ENCODE measurements at regions not wholly inside any gene's neighbourhood (a gene's known extent, or its start where the extent isn't known, plus 50 kb on each side); places are given as distances from the start of the nearest gene placed in this dataset.

DNA sequence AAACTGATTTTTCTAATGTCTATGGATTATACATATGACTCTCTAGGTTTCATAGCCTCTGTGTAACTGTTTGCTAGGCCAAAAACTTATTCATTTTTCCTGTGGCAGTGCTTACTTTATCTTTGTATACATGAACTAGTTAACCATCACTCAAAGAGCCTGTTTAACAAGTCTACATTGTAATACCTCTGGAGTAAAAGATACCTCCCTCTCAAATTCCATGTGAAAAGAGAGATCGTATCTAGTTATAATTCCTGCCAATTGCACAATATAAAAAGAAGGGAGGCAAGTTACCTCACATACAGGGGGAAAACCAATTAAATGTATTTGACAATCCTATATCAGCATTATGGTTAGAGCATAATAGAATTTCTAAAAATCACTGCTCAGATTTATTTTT is 271.9 kb upstream of the ST8SIA4 start:
- no peaks in the 10 kb centered on the region for H3K4me1 ChIP-seq (ENCODE audit: control insufficient read depth in 1 of 2, insufficient read depth in 2 of 2, low read depth in 1 of 2, low read length in 1 of 2)

DNA sequence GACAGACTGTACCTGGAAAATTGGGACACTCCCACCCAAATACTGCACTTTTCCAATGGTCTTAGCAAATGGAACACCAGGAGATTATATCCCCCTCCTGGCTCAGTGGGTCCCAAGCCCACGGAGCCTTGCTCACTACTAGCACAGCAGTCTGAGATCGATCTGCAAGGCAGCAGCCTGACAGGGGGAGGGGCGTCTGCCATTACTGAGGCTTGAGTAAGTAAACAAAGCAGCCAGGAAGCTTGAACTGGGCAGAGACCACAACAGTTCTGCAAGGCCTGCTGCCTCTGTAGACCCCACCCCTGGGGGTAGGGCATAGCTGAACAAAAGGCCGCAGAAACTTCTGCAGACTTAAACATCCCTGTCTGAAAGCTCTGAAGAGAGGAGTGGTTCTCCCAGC is 260.0 kb upstream of the ST8SIA4 start:
- 15% methylated on average over 2 of the region's 4 CpGs for WGBS (ENCODE audit: low lambda C conversion rate)
- Histone ChIP-seq H3K9ac (no peak overlapping the region), H3K4me3 (ENCODE audit: low read depth in 2 of 2, low read length in 1 of 2) (no peak overlapping the region), H3K27ac (ENCODE audit: low read depth in 2 of 2, low read length in 1 of 2) (no peak overlapping the region), H3K4me1 (ENCODE audit: control insufficient read depth in 1 of 2, insufficient read depth in 2 of 2, low read depth in 1 of 2, low read length in 1 of 2) (no peaks in the 10 kb centered on the region), H3K27me3 (ENCODE audit: insufficient read depth) (no peaks in the 10 kb centered on the region), H3K9me2 (no peaks in the 10 kb centered on the region), H3K4me2 (no peak overlapping the region), H3F3A (replicated peaks; ENCODE audit: insufficient read depth) (no peaks in the 10 kb centered on the region), H3K36me3 (replicated peaks in 1 of 2; ENCODE audit: control insufficient read depth in 1 of 2, insufficient read depth in 2 of 2, low read length in 1 of 2) (no peaks in the 10 kb centered on the region), H4K20me1 (ENCODE audit: insufficient read depth) (no peaks in the 10 kb centered on the region), H2AFZ (ENCODE audit: low read depth) (no peak overlapping the region), H3K9me3 (no peaks in the 10 kb centered on the region), H3K79me2 (ENCODE audit: insufficient read depth) (no peaks in the 10 kb centered on the region)
- ChIA-PET CTCF (no interaction called here), POLR2A (no interaction called here)
- no peak for DNase-seq
- TF ChIP-seq RXRA (IDR thresholded peaks at IDR 0.05; ENCODE audit: borderline replicate concordance, low read depth) = no peak
- TF ChIP-seq RAD21 (IDR thresholded peaks at IDR 0.05; ENCODE audit: low read length) = no peak
- no peak for TF ChIP-seq CHD2 (IDR thresholded peaks at IDR 0.05; ENCODE audit: low read length, partially characterized antibody)
- TF ChIP-seq SIN3A (IDR thresholded peaks at IDR 0.05; ENCODE audit: borderline replicate concordance, low read depth, low read length) = no peak
- no peak for TF ChIP-seq JUND (IDR thresholded peaks at IDR 0.05)
- TF ChIP-seq, protein P1, sequence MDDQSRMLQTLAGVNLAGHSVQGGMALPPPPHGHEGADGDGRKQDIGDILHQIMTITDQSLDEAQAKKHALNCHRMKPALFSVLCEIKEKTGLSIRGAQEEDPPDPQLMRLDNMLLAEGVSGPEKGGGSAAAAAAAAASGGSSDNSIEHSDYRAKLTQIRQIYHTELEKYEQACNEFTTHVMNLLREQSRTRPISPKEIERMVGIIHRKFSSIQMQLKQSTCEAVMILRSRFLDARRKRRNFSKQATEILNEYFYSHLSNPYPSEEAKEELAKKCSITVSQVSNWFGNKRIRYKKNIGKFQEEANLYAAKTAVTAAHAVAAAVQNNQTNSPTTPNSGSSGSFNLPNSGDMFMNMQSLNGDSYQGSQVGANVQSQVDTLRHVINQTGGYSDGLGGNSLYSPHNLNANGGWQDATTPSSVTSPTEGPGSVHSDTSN (IDR thresholded peaks at IDR 0.05) = no peak
- TF ChIP-seq RFX5 (IDR thresholded peaks at IDR 0.05; ENCODE audit: low read length) = no peak
- no peak for TF ChIP-seq TAF1 (IDR thresholded peaks at IDR 0.05; ENCODE audit: borderline replicate concordance, low read depth, low read length)
- TF ChIP-seq, protein P2, sequence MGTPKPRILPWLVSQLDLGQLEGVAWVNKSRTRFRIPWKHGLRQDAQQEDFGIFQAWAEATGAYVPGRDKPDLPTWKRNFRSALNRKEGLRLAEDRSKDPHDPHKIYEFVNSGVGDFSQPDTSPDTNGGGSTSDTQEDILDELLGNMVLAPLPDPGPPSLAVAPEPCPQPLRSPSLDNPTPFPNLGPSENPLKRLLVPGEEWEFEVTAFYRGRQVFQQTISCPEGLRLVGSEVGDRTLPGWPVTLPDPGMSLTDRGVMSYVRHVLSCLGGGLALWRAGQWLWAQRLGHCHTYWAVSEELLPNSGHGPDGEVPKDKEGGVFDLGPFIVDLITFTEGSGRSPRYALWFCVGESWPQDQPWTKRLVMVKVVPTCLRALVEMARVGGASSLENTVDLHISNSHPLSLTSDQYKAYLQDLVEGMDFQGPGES (IDR thresholded peaks at IDR 0.05; ENCODE audit: low read depth, low read length) = no peak
- TF ChIP-seq FOXJ3 (CRISPR knock-in tag; IDR thresholded peaks at IDR 0.05) = no peak
- TF ChIP-seq FOSL2 (IDR thresholded peaks at IDR 0.05; ENCODE audit: borderline replicate concordance, low read depth) = no peak
- TF ChIP-seq ELF1 (IDR thresholded peaks at IDR 0.05) = no peak
- no peak for TF ChIP-seq YY1 (IDR thresholded peaks at IDR 0.05; ENCODE audit: low read depth)
- TF ChIP-seq MAX (IDR thresholded peaks at IDR 0.05; ENCODE audit: low read depth) = no peak
- no peak for TF ChIP-seq GATA2 (CRISPR knock-in tag; IDR thresholded peaks at IDR 0.05)
- TF ChIP-seq RCOR1 (IDR thresholded peaks at IDR 0.05; ENCODE audit: low read length) = no peak

More for the DNA sequence above, 271.9 kb upstream of the ST8SIA4 start:
- Histone ChIP-seq H3K4me2 (no peak overlapping the region), H3K36me3 (replicated peaks in 1 of 2; ENCODE audit: control insufficient read depth in 1 of 2, insufficient read depth in 2 of 2, low read length in 1 of 2) (no peaks in the 10 kb centered on the region), H4K20me1 (ENCODE audit: insufficient read depth) (no peaks in the 10 kb centered on the region), H3K27ac (ENCODE audit: low read depth in 2 of 2, low read length in 1 of 2) (no peak overlapping the region), H3K27me3 (ENCODE audit: insufficient read depth) (no peaks in the 10 kb centered on the region), H3K9me2 (no peaks in the 10 kb centered on the region), H3K9me3 (no peaks in the 10 kb centered on the region), H3K9ac (no peak overlapping the region), H3K79me2 (ENCODE audit: insufficient read depth) (no peaks in the 10 kb centered on the region), H2AFZ (ENCODE audit: low read depth) (no peak overlapping the region), H3K4me3 (ENCODE audit: low read depth in 2 of 2, low read length in 1 of 2) (no peak overlapping the region), H3F3A (replicated peaks; ENCODE audit: insufficient read depth) (no peaks in the 10 kb centered on the region)
- CTCF ChIA-PET = no interaction called here
- TF ChIP-seq, protein P3, sequence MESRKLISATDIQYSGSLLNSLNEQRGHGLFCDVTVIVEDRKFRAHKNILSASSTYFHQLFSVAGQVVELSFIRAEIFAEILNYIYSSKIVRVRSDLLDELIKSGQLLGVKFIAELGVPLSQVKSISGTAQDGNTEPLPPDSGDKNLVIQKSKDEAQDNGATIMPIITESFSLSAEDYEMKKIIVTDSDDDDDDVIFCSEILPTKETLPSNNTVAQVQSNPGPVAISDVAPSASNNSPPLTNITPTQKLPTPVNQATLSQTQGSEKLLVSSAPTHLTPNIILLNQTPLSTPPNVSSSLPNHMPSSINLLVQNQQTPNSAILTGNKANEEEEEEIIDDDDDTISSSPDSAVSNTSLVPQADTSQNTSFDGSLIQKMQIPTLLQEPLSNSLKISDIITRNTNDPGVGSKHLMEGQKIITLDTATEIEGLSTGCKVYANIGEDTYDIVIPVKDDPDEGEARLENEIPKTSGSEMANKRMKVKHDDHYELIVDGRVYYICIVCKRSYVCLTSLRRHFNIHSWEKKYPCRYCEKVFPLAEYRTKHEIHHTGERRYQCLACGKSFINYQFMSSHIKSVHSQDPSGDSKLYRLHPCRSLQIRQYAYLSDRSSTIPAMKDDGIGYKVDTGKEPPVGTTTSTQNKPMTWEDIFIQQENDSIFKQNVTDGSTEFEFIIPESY (IDR thresholded peaks at IDR 0.05; ENCODE audit: borderline replicate concordance, low read depth) = no peak
- POLR2A ChIA-PET = no interaction called here
- no peak for DNase-seq
- WGBS (ENCODE audit: low lambda C conversion rate) = 14% methylated on average over 1 of the region's 1 CpG

Measured in SK-N-SH (cell line).